H1 (cell line): ENCODE measurements at regions not wholly inside any gene's neighbourhood (a gene's known extent, or its start where the extent isn't known, plus 50 kb on each side); places are given as distances from the start of the nearest gene placed in this dataset.

ENCODE experiments used
- CTCF ChIA-PET: fragments of 300-600 bp; sonication (Branson Sonifier 250); formaldehyde crosslinking; loops from one replicate; lab custom pipeline; 2021; ENCODE audit not compliant: partially characterized antibody; lab: Charles Lee
- POLR2A ChIA-PET: fragments of 300-600 bp; sonication (Branson Sonifier 250); formaldehyde crosslinking; loops from one replicate; lab custom pipeline; 2021; ENCODE audit warnings: inconsistent platforms; ENCODE audit not compliant: partially characterized antibody; lab: Charles Lee
- DNase-seq, 2 experiments: peaks; one replicate each; pipeline versions ENCODE4 v3.0.0 to v3.0.0-alpha.2; 2010 to 2022; ENCODE audit warnings: low spot score in 2 of 2, low read depth in 1 of 2, mixed read lengths in 1 of 2
- FAIRE-seq: peaks from 2 replicates; lab custom pipeline; 2011; peaks lifted over from hg19 to GRCh38; lab: Jason Lieb, UNC
- H2AFZ ChIP-seq: 2 replicates; pipeline ENCODE4 v1.8.1; 2012; ENCODE audit warnings: low read length, inconsistent platforms
- H2AK5ac ChIP-seq: 2 replicates; pipeline ENCODE4 v1.6.1; 2013; ENCODE audit warnings: low read depth, low read length
- H2BK120ac ChIP-seq: replicated peaks from 2 replicates; pipeline ENCODE3; 2013; ENCODE audit warnings: low read depth, low read length, inconsistent platforms
- H2BK12ac ChIP-seq: 2 replicates; pipeline ENCODE4 v1.6.1; 2013; ENCODE audit warnings: low read depth, low read length
- H2BK15ac ChIP-seq: 2 replicates; pipeline ENCODE4 v1.6.1; 2013; ENCODE audit warnings: low read length
- H2BK20ac ChIP-seq: 2 replicates; pipeline ENCODE4 v1.6.1; 2013; ENCODE audit warnings: low read length
- H2BK5ac ChIP-seq: 2 replicates; pipeline ENCODE4 v1.6.1; 2013; ENCODE audit warnings: low read depth, low read length
- H3K14ac ChIP-seq: 2 replicates; pipeline ENCODE4 v1.6.1; 2013; ENCODE audit warnings: inconsistent platforms; ENCODE audit not compliant: insufficient read length
- H3K18ac ChIP-seq: 2 replicates; pipeline ENCODE4 v1.6.1; 2013; ENCODE audit warnings: low read length; ENCODE audit errors: extremely low read depth
- H3K23ac ChIP-seq: 2 replicates; pipeline ENCODE4 v1.6.1; 2013; ENCODE audit warnings: inconsistent platforms; ENCODE audit not compliant: insufficient read length
- H3K23me2 ChIP-seq: 2 replicates; pipeline ENCODE4 v1.6.1; 2013; ENCODE audit warnings: low read depth, low read length
- H3K27ac ChIP-seq: 2 replicates; pipeline ENCODE4 v1.6.1; 2011; ENCODE audit warnings: low read depth, low read length, inconsistent platforms
- H3K27me3 ChIP-seq, 4 experiments: replicated peaks in 1 of 4; 1 replicate in 1 of 4; 2 replicates in 3 of 4; pipeline versions ENCODE4 v1.6.1 to v1.8.1; 2011 to 2013; ENCODE audit warnings: low read length in 3 of 4, mild to moderate bottlenecking in 3 of 4, inconsistent platforms in 2 of 4, mixed read lengths in 2 of 4, moderate library complexity in 1 of 4; ENCODE audit not compliant: control insufficient read depth in 3 of 4, insufficient read depth in 3 of 4; ENCODE audit errors: extremely low read depth in 1 of 4
- H3K36me3 ChIP-seq, 4 experiments: 2 replicates each; pipeline versions ENCODE4 v1.6.1 to v1.8.1; 2011 to 2013; ENCODE audit warnings: mild to moderate bottlenecking in 4 of 4, low read length in 3 of 4, moderate library complexity in 2 of 4, control low read depth in 1 of 4, inconsistent platforms in 1 of 4; ENCODE audit not compliant: insufficient read depth in 4 of 4, control insufficient read depth in 2 of 4
- H3K4ac ChIP-seq: replicated peaks from 2 replicates; pipeline ENCODE3; 2013; ENCODE audit warnings: low read length, low read depth, mixed read lengths, inconsistent platforms; ENCODE audit not compliant: insufficient read length
- H3K4me1 ChIP-seq, 4 experiments: replicated peaks in 1 of 4; 1 replicate in 1 of 4; 2 replicates in 3 of 4; pipeline versions ENCODE4 v1.6.1 to v1.8.1; 2011 to 2013; ENCODE audit warnings: low read length in 3 of 4, inconsistent platforms in 2 of 4, mixed read lengths in 1 of 4; ENCODE audit not compliant: insufficient read depth in 4 of 4, control insufficient read depth in 3 of 4
- H3K4me2 ChIP-seq, 2 experiments: 2 replicates each; pipeline versions ENCODE4 v1.6.1 to v1.8.1; 2011 to 2013; ENCODE audit warnings: low read depth in 2 of 2, low read length in 2 of 2, control low read depth in 1 of 2, inconsistent platforms in 1 of 2, mild to moderate bottlenecking in 1 of 2; ENCODE audit not compliant: insufficient read depth in 1 of 2
- H3K4me3 ChIP-seq, 4 experiments: fragments of 200-600, 300-600 bp in 1 of 4; sonication (generic), shearing (Covaris generic), sonication (Bioruptor Twin) in 1 of 4; 2 replicates each; pipeline versions ENCODE4 v1.5.1 to v1.8.1; 2011 to 2016; ENCODE audit warnings: low read length in 4 of 4, low read depth in 3 of 4, control low read depth in 2 of 4, inconsistent platforms in 2 of 4, mild to moderate bottlenecking in 2 of 4, mixed read lengths in 1 of 4, moderate library complexity in 1 of 4; ENCODE audit not compliant: insufficient read depth in 2 of 4; ENCODE audit errors: extremely low read depth in 1 of 4
- H3K56ac ChIP-seq: replicated peaks from 2 replicates; pipeline ENCODE3; 2013; ENCODE audit warnings: low read depth, mild to moderate bottlenecking, mixed read lengths, low read length, inconsistent platforms; ENCODE audit not compliant: insufficient read length
- H3K79me1 ChIP-seq: 2 replicates; pipeline ENCODE4 v1.6.1; 2013; ENCODE audit warnings: low read depth, low read length, control low read depth
- H3K79me2 ChIP-seq, 2 experiments: 2 replicates each; pipeline versions ENCODE4 v1.6.1 to v1.8.1; 2012 to 2013; ENCODE audit warnings: low read length in 2 of 2, mild to moderate bottlenecking in 2 of 2, inconsistent platforms in 1 of 2; ENCODE audit not compliant: insufficient read depth in 2 of 2, control insufficient read depth in 1 of 2
- H3K9ac ChIP-seq, 4 experiments: replicated peaks in 1 of 4; 1 replicate in 1 of 4; 2 replicates in 3 of 4; pipeline versions ENCODE4 v1.6.1 to v1.8.1; 2011 to 2013; ENCODE audit warnings: low read depth in 3 of 4, low read length in 3 of 4, control low read depth in 2 of 4, mild to moderate bottlenecking in 2 of 4, moderate library complexity in 2 of 4, inconsistent platforms in 1 of 4; ENCODE audit errors: extremely low read depth in 1 of 4
- H3K9me3 ChIP-seq, 2 experiments: 2 replicates each; pipeline versions ENCODE4 v1.6.1 to v1.8.1; 2012 to 2013; ENCODE audit warnings: mild to moderate bottlenecking in 2 of 2, moderate library complexity in 2 of 2, control low read depth in 1 of 2, inconsistent platforms in 1 of 2, low read depth in 1 of 2, low read length in 1 of 2, mixed read lengths in 1 of 2; ENCODE audit not compliant: insufficient read depth in 2 of 2
- H4K20me1 ChIP-seq, 2 experiments: replicated peaks in 1 of 2; 2 replicates each; pipeline versions ENCODE3 to v1.8.1; 2011 to 2013; ENCODE audit warnings: inconsistent platforms in 2 of 2, low read length in 2 of 2, mild to moderate bottlenecking in 1 of 2; ENCODE audit not compliant: insufficient read depth in 2 of 2, control insufficient read depth in 1 of 2
- H4K5ac ChIP-seq: 2 replicates; pipeline ENCODE4 v1.6.1; 2013; ENCODE audit warnings: low read length, low read depth, mixed read lengths, inconsistent platforms; ENCODE audit not compliant: insufficient read length
- H4K8ac ChIP-seq: 2 replicates; pipeline ENCODE4 v1.8.0; 2013; ENCODE audit warnings: mild to moderate bottlenecking, moderate library complexity, low read length, inconsistent platforms; ENCODE audit not compliant: insufficient read depth; ENCODE audit errors: extremely low read depth
- H4K91ac ChIP-seq: replicated peaks from 2 replicates; pipeline ENCODE3; 2013; ENCODE audit warnings: low read length, mixed read lengths, inconsistent platforms; ENCODE audit not compliant: insufficient read length
- CTCF ChIP-seq, 3 experiments: IDR thresholded peaks; 1 replicate in 2 of 3; 2 replicates in 1 of 3; pipeline versions ENCODE4 v1.5.1 to v1.6.1; 2011; ENCODE audit warnings: low read length in 3 of 3, mild to moderate bottlenecking in 3 of 3, inconsistent platforms in 2 of 3, low read depth in 1 of 3, moderate library complexity in 1 of 3; ENCODE audit not compliant: insufficient read depth in 1 of 3; ENCODE audit errors: control extremely low read depth in 1 of 3
- WGBS, 2 experiments: shearing (Covaris generic) in 1 of 2; methylation state at CpG; one replicate each; pipeline versions ENCODE4 v1.1.6 to v1.1.7; 2013 to 2015; ENCODE audit warnings: low lambda C conversion rate in 2 of 2, mixed read lengths in 2 of 2, inconsistent platforms in 1 of 2, low coverage in 1 of 2, missing lambda C conversion rate in 1 of 2; ENCODE audit not compliant: insufficient replicate concordance in 2 of 2, insufficient coverage in 1 of 2, insufficient read length in 1 of 2; ENCODE audit errors: extremely low coverage in 1 of 2, missing lambda C conversion rate in 1 of 2; 5-methylcytosine and 5-hydroxymethylcytosine counted together

- no peak overlapping the region for H4K8ac ChIP-seq
- 83% methylated on average over 7 of the region's 7 CpGs; no CpG with 5 or more reads in 1 of the 2 experiments for WGBS, 2 experiments
- no peaks in the 10 kb centered on the region for H4K20me1 ChIP-seq
- H2BK15ac ChIP-seq = no peak overlapping the region
- H2AFZ ChIP-seq = no peak overlapping the region
- peaks cover 0 to 1% (median 0%) of the 10 kb centered on the region in 4 experiments; a peak in 1 of 7 replicates for H3K27me3 ChIP-seq
- H3K9me3 ChIP-seq = no peaks in the 10 kb centered on the region
- H3K23me2 ChIP-seq = no peaks in the 10 kb centered on the region; the same call in 1 of the 2 replicates
- H3K4me3 ChIP-seq = no peak overlapping the region
- H2BK120ac ChIP-seq = no peak overlapping the region
- H3K14ac ChIP-seq = no peak overlapping the region
- POLR2A ChIA-PET = no interaction called here
- H3K18ac ChIP-seq = no peak overlapping the region
- H3K9ac ChIP-seq = no peak overlapping the region
- no peak for FAIRE-seq
- H2AK5ac ChIP-seq = no peak overlapping the region
- CTCF ChIA-PET = interaction anchor here (0.5 to 3.5 kb wide), 7 partner anchors 14 to 538 kb away, joined by 3 to 16 read pairs (median 5); no protein-coding TSS in a partner anchor
- DNase-seq = no peak
- no peak overlapping the region for H3K23ac ChIP-seq
- H4K91ac ChIP-seq = no peak overlapping the region
- peaks cover 0 to 2% (median 0%) of the 10 kb centered on the region in 4 experiments; a peak in 1 of 7 replicates for H3K4me1 ChIP-seq
- no peak overlapping the region for H2BK5ac ChIP-seq
- no peak overlapping the region for H2BK12ac ChIP-seq
- no peak overlapping the region for H4K5ac ChIP-seq
- no peak overlapping the region for H3K4me2 ChIP-seq
- no peaks in the 10 kb centered on the region for H3K79me1 ChIP-seq
- no peak overlapping the region for H3K4ac ChIP-seq
- no peak overlapping the region for H2BK20ac ChIP-seq
- H3K27ac ChIP-seq = no peak overlapping the region
- no peak overlapping the region for H3K56ac ChIP-seq
- no peaks in the 10 kb centered on the region for H3K79me2 ChIP-seq
- H3K36me3 ChIP-seq = no peaks in the 10 kb centered on the region
- no peak for TF ChIP-seq CTCF (IDR thresholded peaks at IDR 0.05; ENCODE audit: control extremely low read depth in 1 of 3, insufficient read depth in 1 of 3, low read depth in 1 of 3, low read length in 3 of 3)
Measured at GRCh38 chr5:159427180-159428012, 97.1 kb upstream of the IL12B start.
